ENCODE measurements at regions not wholly inside any gene's neighbourhood (a gene's known extent, or its start where the extent isn't known, plus 50 kb on each side); places are given as distances from the start of the nearest gene placed in this dataset.

DNA sequence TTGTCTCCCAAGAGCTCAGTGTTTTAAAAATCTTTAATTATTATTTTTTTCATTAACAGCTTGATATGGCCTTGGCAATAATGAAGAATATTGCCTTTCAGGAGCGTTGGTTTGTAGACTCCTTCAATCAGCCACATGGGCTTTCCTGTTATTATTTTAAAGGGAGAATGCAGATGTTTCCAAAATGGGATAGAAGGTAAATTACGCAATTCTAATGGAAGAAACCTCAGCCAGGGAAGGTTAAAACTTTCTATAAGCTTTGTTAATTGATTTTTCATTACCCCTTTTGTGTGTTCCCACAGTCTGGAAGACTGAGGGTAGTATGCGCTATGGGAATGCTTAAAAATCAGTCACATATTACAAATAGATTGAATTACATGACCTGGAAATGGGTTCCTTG, 188.4 kb upstream of the NAV3 start:
- TF ChIP-seq CTCF (IDR thresholded peaks at IDR 0.05) (no peak), POLR2A (IDR thresholded peaks at IDR 0.05) (no peak)
- Histone ChIP-seq H3K9me3 (no peaks in the 10 kb centered on the region), H3K4me3 (replicated peaks in 1 of 3) (no peak overlapping the region), H3K36me3 (no peaks in the 10 kb centered on the region), H3K27ac (no peak overlapping the region), H3K4me1 (no peaks in the 10 kb centered on the region), H3K27me3 (no peaks in the 10 kb centered on the region)
- no peak for DNase-seq
- intact Hi-C loops (cut with DNase I): no loop called here
- WGBS, 2 donors: 92% methylated on average over 3 of the region's 3 CpGs

GRCh38 chr12:77640356-77640755, 190.3 kb upstream of the NAV3 start:
- no peaks in the 10 kb centered on the region for H3K9me3 ChIP-seq
- no peaks in the 10 kb centered on the region for H3K36me3 ChIP-seq
- no peak for DNase-seq
- H3K4me1 ChIP-seq: no peaks in the 10 kb centered on the region
- TF ChIP-seq CTCF (IDR thresholded peaks at IDR 0.05) (no peak), POLR2A (IDR thresholded peaks at IDR 0.05) (no peak)
- H3K4me3 ChIP-seq (replicated peaks in 1 of 3): no peak overlapping the region
- H3K27me3 ChIP-seq: no peaks in the 10 kb centered on the region
- no peak overlapping the region for H3K27ac ChIP-seq
- intact Hi-C loops (cut with DNase I): no loop called here

GRCh38 chr12:77630790-77631445, 199.8 kb upstream of the NAV3 start:
- H3K27ac ChIP-seq: no peak overlapping the region
- DNase-seq: no peak
- no peak for TF ChIP-seq POLR2A (IDR thresholded peaks at IDR 0.05)
- TF ChIP-seq CTCF (IDR thresholded peaks at IDR 0.05): no peak
- no peaks in the 10 kb centered on the region for H3K36me3 ChIP-seq
- 74 to 88% methylated on average over 1 of the region's 1 CpG for WGBS, 2 donors
- H3K9me3 ChIP-seq: peaks cover 5% of the 10 kb centered on the region
- H3K4me3 ChIP-seq (replicated peaks in 1 of 3): no peak overlapping the region
- intact Hi-C loops (cut with DNase I): no loop called here
- H3K27me3 ChIP-seq: no peaks in the 10 kb centered on the region
- H3K4me1 ChIP-seq: no peaks in the 10 kb centered on the region

DNA sequence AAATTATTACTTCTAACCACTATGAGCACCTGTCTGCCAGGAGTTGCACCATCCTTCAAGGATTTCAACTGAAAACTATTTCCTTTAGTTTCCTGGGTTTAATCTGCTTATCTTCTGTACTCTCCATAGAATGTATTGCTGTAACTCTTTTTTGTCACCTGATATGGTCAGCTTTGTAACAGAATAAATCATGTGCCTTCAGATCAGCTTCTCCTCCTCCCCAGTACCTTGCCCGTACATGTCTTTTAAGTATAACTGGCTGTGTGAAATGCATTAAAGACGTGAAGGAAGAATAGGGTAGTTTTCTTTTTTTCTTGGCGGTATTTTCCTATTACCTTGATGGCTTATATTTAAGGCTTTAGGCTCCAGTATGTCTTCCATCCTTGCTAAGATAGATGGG, 200.3 kb upstream of the NAV3 start:
- Histone ChIP-seq H3K27ac (no peak overlapping the region), H3K36me3 (no peaks in the 10 kb centered on the region), H3K27me3 (no peaks in the 10 kb centered on the region), H3K4me3 (replicated peaks in 1 of 3) (no peak overlapping the region), H3K9me3 (peaks cover 5% of the 10 kb centered on the region), H3K4me1 (no peaks in the 10 kb centered on the region)
- no peak for TF ChIP-seq POLR2A (IDR thresholded peaks at IDR 0.05)
- TF ChIP-seq CTCF (IDR thresholded peaks at IDR 0.05): no peak
- intact Hi-C loops (cut with DNase I): no loop called here
- DNase-seq: no peak
- WGBS, 2 donors: 88 to 91% methylated on average over 3 of the region's 3 CpGs

DNA sequence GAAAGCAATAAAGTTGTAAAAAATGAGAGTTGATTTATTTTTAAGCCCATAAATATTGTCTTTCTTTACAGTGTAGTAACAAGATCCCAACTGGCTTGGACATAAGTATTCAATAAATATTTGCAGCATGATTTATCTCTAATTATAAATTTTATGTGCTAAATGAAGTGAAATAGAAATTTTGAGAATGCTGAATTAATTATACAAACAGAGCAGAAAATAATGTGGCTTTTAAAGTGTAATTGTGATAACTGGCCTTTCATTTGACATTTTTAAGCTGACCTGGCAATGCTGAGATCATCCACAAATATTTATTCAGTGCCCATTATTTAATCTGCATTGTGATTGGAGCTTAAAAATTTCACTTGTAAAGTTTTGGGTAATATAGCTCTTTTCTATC, 201.6 kb upstream of the NAV3 start:
- no peak overlapping the region for H3K27ac ChIP-seq
- no peaks in the 10 kb centered on the region for H3K36me3 ChIP-seq
- TF ChIP-seq CTCF (IDR thresholded peaks at IDR 0.05) (no peak), POLR2A (IDR thresholded peaks at IDR 0.05) (no peak)
- no peak for DNase-seq
- intact Hi-C loops (cut with DNase I): no loop called here
- no peaks in the 10 kb centered on the region for H3K4me1 ChIP-seq
- peaks cover 2% of the 10 kb centered on the region for H3K9me3 ChIP-seq
- no peak overlapping the region for H3K4me3 ChIP-seq (replicated peaks in 1 of 3)
- no peaks in the 10 kb centered on the region for H3K27me3 ChIP-seq

All from thyroid gland (tissue), 4 donors.